DOHH2 (cell line): ENCODE measurements at regions not wholly inside any gene's neighbourhood (a gene's known extent, or its start where the extent isn't known, plus 50 kb on each side); places are given as distances from the start of the nearest gene placed in this dataset.

Experiments
- CTCF ChIP-seq: fragments of 200-600 bp; sonication (generic); IDR thresholded peaks from one replicate; pipeline ENCODE4 v1.5.1; 2014; ENCODE audit warnings: antibody characterized with exemption, mild to moderate bottlenecking, low read depth, low read length; ENCODE audit not compliant: poor library complexity, severe bottlenecking
- EZH2phosphoT487 ChIP-seq: fragments of 200-600 bp; sonication (generic); IDR thresholded peaks from 2 replicates; pipeline ENCODE4 v1.6.1; 2017; ENCODE audit warnings: borderline replicate concordance, mild to moderate bottlenecking, antibody characterized with exemption, low read length, moderate library complexity, mixed read lengths

DNA sequence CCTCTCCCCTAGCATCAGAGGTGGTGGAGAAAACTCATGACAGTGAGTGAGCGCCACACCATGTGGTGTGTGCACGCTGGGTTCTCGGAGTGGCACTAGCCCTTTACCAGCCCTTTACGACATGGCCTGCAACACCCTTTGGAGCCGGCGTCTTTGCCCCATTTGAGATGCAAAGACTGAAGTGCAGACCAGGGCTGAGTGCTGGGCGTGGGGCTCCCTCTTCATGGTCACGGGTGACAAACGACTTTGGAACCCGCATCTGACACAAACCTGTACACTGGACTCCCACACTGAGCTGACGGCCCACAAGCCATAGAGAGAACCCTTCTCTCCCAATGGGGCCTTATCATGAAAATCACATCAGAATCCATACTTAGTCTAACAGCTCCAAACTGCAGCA, 76.8 kb upstream of the ALDH1L1 start:
- TF ChIP-seq CTCF = no peak
- no peak for TF ChIP-seq EZH2phosphoT487
